ENCODE measurements at regions not wholly inside any gene's neighbourhood (a gene's known extent, or its start where the extent isn't known, plus 50 kb on each side); places are given as distances from the start of the nearest gene placed in this dataset.

GRCh38 chr12:115338566-115339294, 654.8 kb upstream of the TBX3 start:
- Histone ChIP-seq H3K4me1 (no peaks in the 10 kb centered on the region), H3K36me3 (no peaks in the 10 kb centered on the region), H3K27ac (no peak overlapping the region), H3K27me3 (no peaks in the 10 kb centered on the region), H3K9me3 (no peaks in the 10 kb centered on the region), H3K4me3 (no peak overlapping the region)
- TF ChIP-seq CTCF (IDR thresholded peaks at IDR 0.05) (no peak), POLR2A (IDR thresholded peaks at IDR 0.05) (no peak)
- intact Hi-C loops (cut with DNase I): no loop called here
- DNase-seq: no peak
- WGBS (ENCODE audit: insufficient coverage, low coverage, low lambda C conversion rate, missing lambda C conversion rate): 58% methylated on average over 8 of the region's 9 CpGs
- ATAC-seq: no peak

GRCh38 chr12:115337693-115338543, 653.9 kb upstream of the TBX3 start:
- no peaks in the 10 kb centered on the region for H3K36me3 ChIP-seq
- ATAC-seq (peak in 1 of 4 donors; percentile 83), DNase-seq (no peak)
- H3K4me1 ChIP-seq: no peaks in the 10 kb centered on the region
- WGBS (ENCODE audit: insufficient coverage, low coverage, low lambda C conversion rate, missing lambda C conversion rate): 32% methylated on average over 5 of the region's 12 CpGs
- no peak for TF ChIP-seq CTCF (IDR thresholded peaks at IDR 0.05)
- no peak for TF ChIP-seq POLR2A (IDR thresholded peaks at IDR 0.05)
- H3K27me3 ChIP-seq: no peaks in the 10 kb centered on the region
- no peaks in the 10 kb centered on the region for H3K9me3 ChIP-seq
- no peak overlapping the region for H3K27ac ChIP-seq
- H3K4me3 ChIP-seq: no peak overlapping the region
- intact Hi-C loops (cut with DNase I): no loop called here

GRCh38 chr12:115336506-115336905, 652.5 kb upstream of the TBX3 start:
- Histone ChIP-seq H3K9me3 (no peaks in the 10 kb centered on the region), H3K27ac (no peak overlapping the region), H3K36me3 (no peaks in the 10 kb centered on the region), H3K4me3 (no peak overlapping the region), H3K4me1 (no peaks in the 10 kb centered on the region), H3K27me3 (no peaks in the 10 kb centered on the region)
- no peak for ATAC-seq
- no peak for TF ChIP-seq POLR2A (IDR thresholded peaks at IDR 0.05)
- no peak for TF ChIP-seq CTCF (IDR thresholded peaks at IDR 0.05)
- DNase-seq: no peak
- WGBS (ENCODE audit: insufficient coverage, low coverage, low lambda C conversion rate, missing lambda C conversion rate): 90% methylated on average over 3 of the region's 3 CpGs
- intact Hi-C loops (cut with DNase I): no loop called here

DNA sequence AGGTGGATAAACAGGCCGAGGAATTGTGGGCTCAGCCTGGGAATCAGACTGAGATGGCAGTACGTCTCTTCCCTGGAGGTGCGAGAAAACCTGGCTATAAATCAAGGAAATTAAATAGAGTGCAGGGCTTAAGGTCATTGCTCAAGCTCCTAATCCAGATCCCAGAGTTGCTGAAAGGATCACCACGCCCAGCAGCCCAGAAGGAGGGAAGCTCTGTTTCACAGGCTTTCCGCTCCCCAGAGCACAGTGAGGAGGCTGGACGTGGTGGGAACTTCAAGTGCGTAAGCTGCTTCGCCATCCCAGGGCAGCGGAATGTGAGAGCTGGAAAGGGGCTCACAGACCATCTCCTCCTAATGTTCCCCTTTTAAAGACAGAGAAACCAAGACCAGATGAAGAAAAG, 651.6 kb upstream of the TBX3 start:
- intact Hi-C loops (cut with DNase I): no loop called here
- H3K9me3 ChIP-seq: no peaks in the 10 kb centered on the region
- DNase-seq (no peak), ATAC-seq (no peak)
- TF ChIP-seq CTCF (IDR thresholded peaks at IDR 0.05): no peak
- H3K27ac ChIP-seq: no peak overlapping the region
- no peak overlapping the region for H3K4me3 ChIP-seq
- H3K4me1 ChIP-seq: no peaks in the 10 kb centered on the region
- H3K36me3 ChIP-seq: no peaks in the 10 kb centered on the region
- no peaks in the 10 kb centered on the region for H3K27me3 ChIP-seq
- whole genome bisulfite sequencing (ENCODE audit: insufficient coverage, low coverage, low lambda C conversion rate, missing lambda C conversion rate): 78% methylated on average over 4 of the region's 9 CpGs
